ENCODE measurements at regions not wholly inside any gene's neighbourhood (a gene's known extent, or its start where the extent isn't known, plus 50 kb on each side); places are given as distances from the start of the nearest gene placed in this dataset.

- in situ Hi-C loops (cut with HindIII; ENCODE audit: low sequenced_read_pairs): no loop called here
Observed at GRCh38 chr14:104444159-104445030, 135.2 kb upstream of the C14orf180 start.

GRCh38 chr14:104445086-104445485 is 134.5 kb upstream of the C14orf180 start:
- in situ Hi-C loops (cut with HindIII; ENCODE audit: low sequenced_read_pairs): no loop called here

- in situ Hi-C loops (cut with HindIII; ENCODE audit: low sequenced_read_pairs): no loop called here
Observed at GRCh38 chr14:104445832-104446381, 133.7 kb upstream of the C14orf180 start.

GRCh38 chr14:104446611-104447010 is 133.0 kb upstream of the C14orf180 start:
- in situ Hi-C loops (cut with HindIII; ENCODE audit: low sequenced_read_pairs): no loop called here

- in situ Hi-C loops (cut with HindIII; ENCODE audit: low sequenced_read_pairs): no loop called here
Observed at GRCh38 chr14:104447750-104448149, 131.8 kb upstream of the C14orf180 start.

- in situ Hi-C loops (cut with HindIII; ENCODE audit: low sequenced_read_pairs): no loop called here
Observed at GRCh38 chr14:104448321-104448720, 131.2 kb upstream of the C14orf180 start.

- in situ Hi-C loops (cut with HindIII; ENCODE audit: low sequenced_read_pairs): no loop called here
Observed at GRCh38 chr14:104448721-104449120, 130.8 kb upstream of the C14orf180 start.

GRCh38 chr14:104450811-104451401 is 128.7 kb upstream of the C14orf180 start:
- in situ Hi-C loops (cut with HindIII; ENCODE audit: low sequenced_read_pairs): no loop called here

GRCh38 chr14:104451474-104451873 is 128.1 kb upstream of the C14orf180 start:
- in situ Hi-C loops (cut with HindIII; ENCODE audit: low sequenced_read_pairs): no loop called here

- in situ Hi-C loops (cut with HindIII; ENCODE audit: low sequenced_read_pairs): no loop called here
Observed at GRCh38 chr14:104458845-104459244, 120.7 kb upstream of the C14orf180 start.

GRCh38 chr14:104460791-104461651 is 118.5 kb upstream of the C14orf180 start:
- in situ Hi-C loops (cut with HindIII; ENCODE audit: low sequenced_read_pairs): no loop called here

GRCh38 chr14:104461676-104462449 is 117.7 kb upstream of the C14orf180 start:
- in situ Hi-C loops (cut with HindIII; ENCODE audit: low sequenced_read_pairs): no loop called here

- in situ Hi-C loops (cut with HindIII; ENCODE audit: low sequenced_read_pairs): no loop called here
Observed at GRCh38 chr14:104462651-104463630, 116.6 kb upstream of the C14orf180 start.

GRCh38 chr14:104464907-104465306 is 114.7 kb upstream of the C14orf180 start:
- in situ Hi-C loops (cut with HindIII; ENCODE audit: low sequenced_read_pairs): no loop called here

- in situ Hi-C loops (cut with HindIII; ENCODE audit: low sequenced_read_pairs): no loop called here
Observed at GRCh38 chr14:104465482-104466390, 113.8 kb upstream of the C14orf180 start.

GRCh38 chr14:104467236-104467635 is 112.3 kb upstream of the C14orf180 start:
- in situ Hi-C loops (cut with HindIII; ENCODE audit: low sequenced_read_pairs): no loop called here

GRCh38 chr14:104467641-104468040 is 111.9 kb upstream of the C14orf180 start:
- in situ Hi-C loops (cut with HindIII; ENCODE audit: low sequenced_read_pairs): no loop called here

GRCh38 chr14:104469591-104469990 is 110.0 kb upstream of the C14orf180 start:
- in situ Hi-C loops (cut with HindIII; ENCODE audit: low sequenced_read_pairs): no loop called here

Measured in DLD1 (cell line).